Activated CD4-positive, alpha-beta T cell treated with anti-CD3 and anti-CD28 coated beads for 4 hours (primary cell): ENCODE measurements at regions not wholly inside any gene's neighbourhood (a gene's known extent, or its start where the extent isn't known, plus 50 kb on each side); places are given as distances from the start of the nearest gene placed in this dataset.

Experiments used
- DNase-seq, 2 donors: peaks; one replicate each; pipeline ENCODE4 v3.0.0-alpha.2; 2020

DNA sequence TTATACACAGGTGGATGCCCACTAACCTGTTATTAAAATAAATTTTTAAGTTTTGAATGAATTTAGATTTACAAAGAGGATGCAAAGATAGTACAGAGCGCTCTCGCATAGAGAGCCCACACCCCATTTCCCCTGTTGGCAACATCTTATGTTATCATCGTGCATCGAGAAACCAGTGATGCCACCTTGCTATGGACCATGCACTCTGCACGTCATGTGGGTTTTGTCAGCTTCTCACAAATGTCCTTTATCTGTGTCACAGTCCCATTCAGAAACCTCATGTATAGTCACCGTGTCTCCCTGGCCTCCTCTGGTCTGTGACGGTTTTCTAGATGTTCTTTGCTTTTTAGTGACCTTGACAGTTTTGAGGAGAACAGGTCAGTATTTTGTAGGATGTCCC is 60.0 kb downstream of the ING1 start:
- no peak for DNase-seq

DNA sequence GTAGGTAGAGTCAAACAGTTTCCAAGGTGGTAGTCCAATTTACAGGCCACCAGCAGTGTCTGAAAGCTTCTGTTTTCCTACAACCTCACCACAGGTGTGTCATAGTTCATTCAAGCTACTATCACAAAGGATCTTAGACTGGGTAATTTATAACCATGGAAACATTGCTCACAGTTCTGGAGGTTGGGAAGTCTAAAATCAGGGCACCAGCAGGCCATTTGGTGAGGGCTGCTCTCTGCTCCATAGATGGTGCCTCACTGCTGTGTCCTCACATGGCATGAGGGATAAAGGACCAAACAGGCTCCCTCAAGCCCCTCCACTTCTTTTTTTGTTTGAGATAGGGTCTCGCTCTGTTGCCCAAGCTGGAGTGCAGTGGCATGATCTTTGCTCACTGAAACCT is 60.6 kb downstream of the ING1 start:
- no peak for DNase-seq

DNA sequence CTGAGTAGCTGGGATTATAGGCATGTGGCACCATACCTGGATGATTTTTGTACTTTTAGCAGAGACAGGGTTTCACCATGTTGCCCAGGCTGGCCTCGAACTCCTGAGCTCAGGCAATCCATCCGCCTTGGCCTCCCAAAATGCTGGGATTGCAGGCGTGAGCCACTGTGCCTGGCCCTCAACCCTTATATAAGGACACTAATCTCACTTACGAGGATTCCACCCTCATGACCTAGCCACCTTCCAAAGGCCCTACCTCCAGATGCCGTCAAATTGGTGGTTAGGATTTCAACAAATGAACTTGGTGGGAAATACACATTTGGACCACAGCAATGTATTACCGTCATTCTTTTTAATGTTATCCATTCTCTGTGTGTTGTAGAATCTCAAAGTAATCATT is 61.0 kb downstream of the ING1 start:
- no peak for DNase-seq

DNA sequence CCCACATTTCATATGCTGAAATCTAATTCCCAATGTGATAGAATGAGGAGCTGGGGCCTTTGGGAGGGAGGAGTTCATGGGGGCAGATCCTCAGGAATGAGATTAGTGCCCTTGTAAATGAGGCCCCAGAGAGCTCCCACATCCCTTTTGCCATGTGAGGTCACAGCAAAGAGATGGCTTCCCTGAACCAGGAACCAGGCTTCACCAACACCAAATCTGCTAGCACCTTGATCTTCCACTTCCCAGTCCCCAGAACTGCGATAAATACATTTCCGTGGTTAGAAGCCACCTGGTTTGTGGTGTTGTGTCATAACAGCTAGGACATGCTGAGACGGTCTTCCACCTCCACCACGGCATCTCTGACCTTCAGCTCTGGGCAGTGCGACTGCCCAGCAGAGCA is 62.1 kb downstream of the ING1 start:
- DNase-seq: no peak

DNA sequence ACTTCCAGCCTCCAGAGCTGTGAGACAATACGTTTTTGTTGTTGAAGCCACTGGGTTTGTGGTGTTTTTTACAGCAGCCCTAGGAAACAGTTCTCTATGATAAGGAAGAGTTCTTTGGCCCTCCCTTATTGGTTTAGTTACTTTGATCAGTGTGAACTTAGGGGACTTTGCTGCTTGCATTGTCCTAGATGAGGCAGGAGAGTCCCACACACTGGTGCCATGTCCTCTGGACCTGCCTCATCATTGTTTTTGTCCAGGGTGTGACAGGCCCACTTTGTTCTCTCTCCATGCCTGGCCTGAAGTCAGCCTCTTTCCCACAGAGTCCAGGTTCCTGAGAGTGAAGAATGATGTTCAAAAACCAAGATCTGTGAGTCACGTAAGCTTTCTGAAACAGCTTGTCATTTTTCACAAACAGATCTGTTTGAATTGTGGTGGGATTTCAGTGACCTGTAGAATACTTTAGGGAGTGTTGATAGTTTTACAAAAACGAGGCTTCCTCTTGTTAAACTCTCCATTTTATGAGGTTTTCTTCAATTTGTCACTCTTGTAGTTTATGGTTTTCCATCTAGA is 63.8 kb downstream of the ING1 start:
- no peak for DNase-seq

DNA sequence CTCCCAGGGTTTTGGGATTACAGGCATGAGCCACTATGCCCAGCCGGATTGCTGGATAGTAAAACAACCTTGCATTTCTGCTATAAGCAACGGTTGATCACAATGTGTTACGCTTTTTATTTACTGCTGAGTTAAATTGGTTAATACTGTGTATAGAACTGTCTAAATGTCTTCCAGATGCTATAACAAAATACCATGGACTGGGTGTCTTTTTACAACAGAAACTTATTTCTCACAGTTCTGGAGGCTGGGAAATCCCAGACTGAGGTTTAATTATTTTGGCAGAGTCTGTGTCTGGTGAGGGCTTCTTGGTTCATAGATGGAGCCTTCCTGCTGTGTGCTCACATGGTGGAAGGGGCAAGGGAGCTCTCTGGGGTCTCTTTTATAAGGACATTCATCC is 65.5 kb downstream of the ING1 start:
- DNase-seq: no peak

DNA sequence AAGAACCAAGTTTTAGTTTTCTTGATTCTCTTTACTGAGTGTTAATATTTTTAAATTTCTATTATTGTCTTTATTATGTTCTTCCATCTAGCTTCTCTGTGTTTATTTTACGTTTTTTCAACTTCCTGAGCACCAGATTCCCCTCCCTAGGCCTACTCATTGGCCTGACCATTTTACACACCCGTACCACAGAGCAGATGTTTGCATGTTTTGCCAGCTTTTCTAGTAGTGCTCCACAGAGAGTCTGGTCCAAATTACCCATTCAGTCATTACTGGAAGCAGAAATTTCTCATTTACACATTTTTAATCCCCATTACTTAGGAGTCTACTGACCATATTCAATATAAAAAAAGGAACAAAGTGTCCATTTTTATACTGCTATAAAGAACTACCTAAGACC is 66.9 kb downstream of the ING1 start:
- no peak for DNase-seq

DNA sequence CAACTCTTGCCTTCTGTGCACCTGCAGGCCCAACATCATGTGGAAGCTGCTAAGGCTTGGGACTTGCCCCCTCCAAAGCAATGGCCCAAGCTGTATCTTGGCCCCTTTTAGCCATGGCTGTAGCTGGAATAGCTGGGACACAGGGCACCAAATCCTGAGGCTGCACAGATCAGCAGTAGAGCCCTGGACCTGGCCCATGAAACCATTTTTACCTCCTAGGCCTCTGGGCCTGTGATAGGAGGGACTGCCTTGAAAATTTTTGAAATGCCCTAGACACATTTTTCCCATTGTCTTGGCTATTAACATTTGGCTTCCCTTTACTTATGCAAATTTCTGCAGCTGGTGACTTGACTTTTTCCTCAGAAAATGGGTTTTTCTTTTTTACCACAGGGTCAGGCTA is 68.7 kb downstream of the ING1 start:
- no peak for DNase-seq

DNA sequence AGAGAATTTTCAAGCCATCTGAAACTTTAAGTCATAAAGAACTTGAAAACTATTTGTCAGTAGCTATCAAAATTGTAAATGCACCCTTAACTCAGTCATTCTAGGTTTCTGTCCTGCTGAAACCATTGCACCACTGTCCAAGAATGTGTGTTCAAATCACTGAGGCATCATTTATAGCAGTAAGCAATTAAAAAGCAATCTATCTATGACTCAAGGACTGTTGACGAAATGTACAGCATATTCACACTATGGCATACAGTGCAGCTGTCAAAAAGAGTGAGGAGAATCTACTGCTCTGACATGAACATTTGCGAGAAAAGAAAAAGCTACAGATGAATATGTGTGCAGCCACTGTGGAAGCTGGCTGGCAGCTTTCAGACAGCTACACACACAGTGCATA is 71.2 kb downstream of the ING1 start:
- no peak for DNase-seq

DNA sequence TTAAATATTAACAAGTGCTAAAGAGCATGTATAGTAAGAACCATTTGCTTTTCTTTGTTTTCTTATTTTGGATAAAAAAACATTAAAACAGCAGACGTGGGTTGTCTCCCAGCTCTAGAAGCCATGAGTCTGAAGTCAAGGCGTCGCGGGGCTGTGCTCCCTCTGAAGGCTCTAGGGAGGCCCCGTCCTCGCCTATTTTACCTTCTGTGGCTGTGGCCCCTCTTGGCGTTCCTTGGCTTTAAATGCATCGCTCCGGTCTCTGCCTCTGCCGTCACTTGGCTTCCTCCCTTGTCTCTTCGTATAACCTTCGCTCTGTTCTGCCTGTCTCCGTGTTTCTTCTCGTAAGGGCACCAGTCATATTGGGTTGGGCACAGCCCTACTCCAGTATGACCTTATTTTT is 75.3 kb downstream of the ING1 start:
- DNase-seq: no peak

DNA sequence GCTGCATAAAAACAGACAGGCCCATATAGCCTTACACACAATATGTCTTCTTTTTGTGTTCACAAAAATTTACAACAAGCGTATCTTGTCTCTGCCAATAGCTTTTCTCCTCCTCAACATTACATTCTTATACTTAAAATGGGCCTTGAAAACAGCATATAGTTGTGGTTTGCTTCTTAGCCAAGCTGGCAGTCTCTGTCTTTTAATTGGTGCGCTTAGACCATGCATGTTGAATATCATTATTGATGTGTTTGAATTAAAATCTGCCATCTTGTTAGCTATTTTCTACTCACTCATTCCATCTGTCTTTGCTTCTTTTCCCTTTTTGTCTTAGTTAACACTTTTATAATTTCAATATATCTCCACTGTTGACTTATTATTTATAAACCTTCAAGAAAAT is 76.4 kb downstream of the ING1 start:
- no peak for DNase-seq

DNA sequence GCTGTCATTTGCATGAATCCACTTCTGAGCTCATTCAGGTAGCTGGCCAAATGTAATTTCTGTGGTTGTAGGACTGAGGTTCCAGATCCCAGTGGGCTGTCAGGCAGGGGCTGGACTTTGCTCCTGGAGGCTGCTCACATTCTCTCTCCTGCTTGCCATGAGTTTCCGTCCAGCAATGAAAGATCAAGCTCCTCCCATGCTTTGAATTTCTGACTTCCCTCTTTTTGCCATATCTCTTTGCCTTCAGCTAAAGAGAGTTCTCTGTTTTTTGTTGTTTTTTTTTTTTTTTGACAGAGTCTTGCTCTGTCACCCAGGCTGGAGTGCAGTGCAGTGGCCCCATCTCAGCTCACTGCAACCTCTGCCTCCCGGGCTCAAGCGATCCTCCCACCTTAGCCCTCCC is 76.9 kb downstream of the ING1 start:
- no peak for DNase-seq

DNA sequence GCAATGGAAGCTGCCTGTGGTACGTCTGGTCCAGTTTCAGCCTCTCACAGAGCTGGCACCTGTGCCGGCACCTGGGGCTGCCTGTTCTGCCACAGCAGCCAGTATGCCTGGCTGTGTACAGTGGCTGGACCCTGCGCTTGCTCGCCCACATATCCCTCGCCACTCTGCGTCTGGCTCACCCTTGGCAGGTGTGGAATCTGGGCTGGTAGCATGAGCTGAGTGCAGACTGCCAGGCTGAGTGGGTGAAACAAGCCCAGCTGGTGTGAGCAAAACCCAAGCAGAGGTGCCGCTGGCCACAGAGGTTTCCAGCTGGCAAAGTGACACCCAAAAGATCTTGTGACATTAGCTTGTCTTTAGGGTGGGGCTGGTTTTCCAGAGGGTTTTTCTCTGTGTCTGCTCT is 80.7 kb downstream of the ING1 start:
- DNase-seq: no peak

DNA sequence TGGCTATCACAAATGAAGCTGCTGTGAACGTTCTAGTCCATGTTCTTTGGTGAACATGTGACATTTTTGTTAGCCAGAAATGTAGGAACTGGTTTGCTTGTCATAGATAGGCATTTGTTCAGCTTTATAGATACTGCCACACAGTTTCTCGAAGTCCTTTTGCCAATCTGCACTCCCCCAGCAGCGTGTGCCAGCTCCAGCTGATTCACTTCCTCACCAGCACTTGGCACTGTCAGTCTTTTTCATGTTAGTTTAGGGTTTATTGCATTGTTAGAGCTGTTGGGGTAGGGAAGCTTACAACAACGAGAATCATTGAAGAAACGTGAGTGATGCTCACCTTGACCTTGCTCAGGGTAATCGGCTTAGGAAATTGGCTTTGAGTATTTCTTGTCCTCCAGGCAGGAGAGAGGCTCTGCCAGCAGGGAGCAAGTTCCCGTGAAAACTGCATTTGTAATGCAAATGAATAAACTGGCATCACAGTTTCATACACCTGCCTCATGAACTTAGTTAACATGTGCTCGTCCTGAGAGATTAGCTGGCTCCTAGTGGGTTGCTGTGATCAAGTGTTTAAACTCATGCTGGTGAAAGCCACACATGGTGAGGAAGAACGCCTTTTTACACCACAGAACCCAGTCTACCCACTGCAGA is 83.9 kb downstream of the ING1 start:
- no peak for DNase-seq

DNA sequence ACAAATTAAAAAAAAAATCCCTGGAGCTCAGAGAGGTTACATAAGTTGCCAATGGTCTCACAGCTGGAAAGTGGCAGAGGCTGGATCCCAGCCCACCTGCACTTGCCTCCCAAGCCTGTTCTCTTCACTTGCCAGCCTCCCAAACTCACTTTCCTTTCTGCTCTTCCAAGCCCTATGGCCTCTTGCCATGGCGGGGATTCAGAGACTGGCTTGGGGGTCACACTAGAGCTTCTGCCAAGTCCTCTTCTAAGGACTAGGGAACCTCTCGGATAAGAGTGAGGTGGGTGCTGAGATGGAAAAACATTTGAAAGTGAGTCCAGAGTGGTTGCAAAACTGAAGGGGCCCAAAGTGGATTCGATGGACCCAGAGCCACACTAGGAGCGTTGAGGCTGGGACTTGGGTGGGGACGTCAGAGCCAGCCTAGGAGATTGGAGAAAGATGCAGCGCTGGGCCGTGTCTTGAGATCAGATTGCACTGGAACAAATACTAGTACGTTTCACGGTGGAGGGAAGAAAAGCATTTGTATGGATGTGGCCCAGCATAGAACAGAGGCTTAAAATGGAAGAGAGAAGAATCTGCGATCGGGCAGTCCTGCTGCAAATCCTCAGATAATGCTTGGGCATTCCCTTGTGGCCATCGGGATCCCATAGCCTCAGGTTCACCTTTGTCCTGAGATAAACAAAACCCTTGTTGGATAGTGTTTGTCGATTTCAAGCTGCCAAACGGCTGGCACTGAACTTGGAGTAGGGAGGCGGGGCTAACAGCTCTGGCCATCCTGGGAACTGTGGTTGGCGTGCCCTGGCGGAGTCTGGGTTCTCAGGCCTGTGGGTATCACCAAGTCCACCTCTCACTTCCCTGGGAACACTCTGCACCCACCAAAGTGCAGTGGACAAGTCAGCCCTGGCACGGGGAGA is 84.8 kb downstream of the ING1 start:
- no peak for DNase-seq

DNA sequence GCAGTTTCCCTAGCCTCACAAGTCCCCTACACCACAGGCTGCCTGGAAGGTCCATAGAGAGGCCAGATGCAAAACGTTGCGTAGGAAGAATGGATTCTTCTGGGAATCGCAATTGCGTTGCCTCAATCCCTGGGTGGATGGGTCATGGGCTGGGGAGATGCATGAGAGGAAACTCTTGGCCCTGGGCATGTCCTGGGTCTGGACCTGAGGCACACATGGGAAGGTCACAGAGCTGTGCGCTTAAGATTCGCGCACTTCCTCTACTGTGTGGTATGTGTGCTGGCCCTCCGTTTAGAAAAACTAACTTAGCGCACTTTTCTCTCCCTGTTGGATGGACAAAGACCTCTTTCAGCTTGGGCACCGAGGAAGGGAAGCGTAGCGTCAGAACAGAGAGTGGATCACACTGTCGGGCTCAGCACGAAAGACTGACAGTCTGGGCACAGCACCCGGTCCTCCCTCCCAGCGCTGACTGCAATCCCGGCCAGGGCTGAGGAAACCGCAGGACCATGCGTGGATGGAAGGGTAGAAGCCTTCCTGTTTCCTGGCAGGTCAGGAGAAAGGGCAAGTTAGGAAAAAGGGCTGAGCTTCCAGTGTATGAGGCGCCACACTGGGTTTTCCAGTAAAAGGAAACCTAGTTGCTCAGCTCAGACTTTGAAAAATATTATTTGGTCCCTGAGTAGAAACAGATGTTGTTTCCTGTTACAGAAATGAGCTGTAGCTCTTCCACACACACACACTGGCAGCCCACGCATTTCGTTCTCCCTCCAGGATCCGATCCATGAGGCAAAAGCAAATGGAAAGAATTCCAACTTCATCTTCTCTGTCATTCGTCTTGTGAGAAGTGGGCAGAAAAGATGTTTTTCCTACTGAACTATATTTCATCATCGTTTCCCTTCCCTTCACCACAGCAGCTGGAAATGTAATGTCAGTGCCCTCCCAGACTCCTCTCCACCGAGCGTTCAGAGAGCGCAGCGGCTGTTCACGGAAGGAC is 86.0 kb downstream of the ING1 start:
- no peak for DNase-seq

DNA sequence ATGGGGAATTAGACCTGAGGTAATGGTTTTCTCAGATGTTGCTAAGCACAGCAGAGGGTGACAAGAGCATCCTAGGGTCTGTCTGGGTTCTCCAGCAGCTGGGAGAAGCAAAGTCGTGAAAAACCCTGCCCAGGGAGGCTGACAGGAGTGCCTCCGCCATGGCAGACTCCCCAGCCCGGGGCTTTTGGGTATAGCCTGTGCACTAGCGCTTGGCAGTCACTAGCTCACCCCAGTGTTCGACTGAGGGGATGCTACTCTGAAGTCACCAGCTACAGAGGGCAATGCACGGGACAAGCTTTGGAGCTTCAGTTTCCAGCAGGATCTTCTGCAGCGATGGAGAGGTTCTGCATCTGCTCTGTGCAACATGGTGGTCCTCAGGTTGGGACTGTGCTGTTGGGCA is 87.5 kb downstream of the ING1 start:
- DNase-seq: no peak

DNA sequence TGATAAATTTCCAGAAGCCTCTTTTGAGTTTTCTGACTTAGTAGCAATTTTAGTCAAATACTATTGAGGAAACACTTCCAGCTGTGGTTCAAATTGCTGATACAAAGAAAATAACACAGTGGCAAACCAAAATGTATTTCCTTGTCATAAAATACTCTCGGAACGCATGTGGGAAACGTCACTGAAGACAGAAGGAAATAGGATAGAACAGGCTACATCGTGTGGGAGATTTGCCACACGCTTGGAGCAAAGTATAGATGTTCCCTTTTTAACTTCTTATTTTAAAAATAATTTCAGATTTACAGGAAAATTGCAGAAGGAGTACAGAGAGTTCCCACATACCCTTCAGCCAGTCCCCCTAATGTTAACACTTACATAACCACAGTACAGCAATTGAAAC is 88.8 kb downstream of the ING1 start:
- DNase-seq: no peak

DNA sequence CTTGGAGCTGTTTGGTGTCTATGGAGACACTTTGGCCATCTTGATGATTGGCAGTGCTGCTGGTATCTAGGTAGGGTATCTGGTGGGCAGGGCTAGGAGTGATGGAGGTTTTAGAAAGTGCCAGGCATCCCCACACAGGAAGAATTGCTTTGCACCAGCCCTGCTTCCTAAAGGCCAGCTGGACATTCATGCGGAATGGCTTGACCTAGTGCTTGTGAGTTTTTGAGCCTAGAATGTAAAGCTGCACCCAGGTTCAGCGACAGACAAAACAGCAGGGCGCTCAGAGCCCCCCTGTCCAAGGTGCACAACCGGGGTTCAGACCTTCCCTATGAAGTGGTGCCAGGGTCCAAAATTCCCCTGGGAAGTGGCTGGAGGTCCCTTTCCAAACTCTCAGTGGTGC is 93.1 kb downstream of the ING1 start:
- DNase-seq: no peak

DNA sequence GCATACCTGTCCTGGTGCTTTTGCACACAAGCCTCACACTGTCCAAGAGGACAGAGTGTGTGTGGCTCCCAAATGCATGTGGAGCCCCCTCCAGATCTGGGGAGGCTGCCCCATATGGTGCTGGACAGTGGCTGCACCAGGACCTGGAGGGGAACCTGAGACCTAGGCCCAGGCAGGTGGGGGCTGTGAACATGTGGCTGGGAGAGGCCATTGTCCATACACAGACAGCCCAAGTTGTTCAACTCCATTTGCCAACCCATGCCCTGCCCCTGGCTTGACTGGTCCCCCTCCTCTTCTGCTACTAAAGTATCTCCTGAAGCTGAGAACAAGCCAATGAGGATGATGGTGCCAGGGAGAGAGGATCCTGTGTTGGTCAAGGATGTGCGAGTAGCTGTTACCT is 94.0 kb downstream of the ING1 start:
- DNase-seq: no peak

DNA sequence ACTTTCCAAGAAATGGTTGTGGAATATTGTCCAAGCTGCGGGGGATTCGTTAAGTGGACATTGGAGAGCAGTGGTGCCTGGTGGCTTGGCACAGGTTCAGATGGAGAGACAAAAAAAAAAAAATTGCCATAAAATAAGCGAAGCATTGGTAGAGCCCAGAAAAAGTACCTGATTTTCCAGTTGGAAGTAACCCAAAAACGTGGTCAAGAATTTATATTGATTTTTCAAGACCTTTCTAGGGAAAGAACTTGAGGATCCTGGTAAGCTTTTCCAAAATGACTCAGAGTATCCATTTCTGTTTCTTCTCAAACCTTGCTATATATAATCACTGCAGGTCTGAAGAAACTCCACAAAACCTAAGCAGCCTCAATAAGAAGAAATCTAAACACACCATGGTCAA is 94.6 kb downstream of the ING1 start:
- DNase-seq: no peak

DNA sequence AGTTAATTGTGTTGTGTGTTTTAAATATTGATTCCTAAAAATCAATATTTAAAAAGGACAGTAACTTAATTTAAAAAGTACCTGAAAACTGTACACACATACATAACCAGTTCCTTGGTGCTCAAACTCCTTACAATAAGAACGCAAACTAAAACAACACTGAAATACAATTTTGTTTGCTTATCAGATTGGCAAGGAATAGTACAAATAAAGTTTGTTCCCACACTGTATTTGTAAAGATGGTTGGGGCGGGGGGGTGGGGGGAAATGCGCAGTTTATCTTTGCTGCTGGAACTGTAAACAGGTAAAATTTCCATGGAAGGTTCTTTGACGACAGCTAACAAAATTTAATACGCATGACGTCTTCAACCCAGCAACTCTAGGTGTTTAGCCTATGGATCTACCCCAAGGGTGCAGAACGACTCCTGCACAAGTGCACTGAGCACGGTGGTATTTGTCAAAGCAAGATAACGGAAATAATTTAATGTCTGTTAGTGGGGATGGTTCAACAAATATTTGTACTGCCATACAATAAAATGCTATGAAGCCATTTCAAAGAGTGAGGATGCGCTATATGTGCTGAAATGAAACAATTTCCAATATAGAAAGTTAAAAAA is 96.5 kb downstream of the ING1 start:
- no peak for DNase-seq
